NCI-H460 (cell line): ENCODE measurements at regions not wholly inside any gene's neighbourhood (a gene's known extent, or its start where the extent isn't known, plus 50 kb on each side); places are given as distances from the start of the nearest gene placed in this dataset.

Experiments
- DNase-seq: peaks from one replicate; pipeline ENCODE4 v3.0.0-alpha.2; 2016; ENCODE audit warnings: low read depth; ENCODE audit errors: extremely low read depth

GRCh38 chr10:37685741-37686683 lies 171.4 kb downstream of the ZNF248 start:
- DNase-seq = no peak

GRCh38 chr10:37684765-37685164 lies 172.6 kb downstream of the ZNF248 start:
- no peak for DNase-seq

GRCh38 chr10:37682617-37683016 lies 174.8 kb downstream of the ZNF248 start:
- DNase-seq = no peak

- no peak for DNase-seq
These were observed 175.8 kb downstream of the ZNF248 start for GRCh38 chr10:37681617-37681999.

GRCh38 chr10:37680716-37681616 lies 176.4 kb downstream of the ZNF248 start:
- DNase-seq = no peak

GRCh38 chr10:37680243-37680683 lies 177.1 kb downstream of the ZNF248 start:
- DNase-seq = no peak

GRCh38 chr10:37679465-37679864 lies 177.9 kb downstream of the ZNF248 start:
- DNase-seq = no peak

GRCh38 chr10:37675449-37675848 lies 182.0 kb downstream of the ZNF248 start:
- no peak for DNase-seq

- no peak for DNase-seq
These were observed 185.6 kb downstream of the ZNF248 start for GRCh38 chr10:37671802-37672201.

GRCh38 chr10:37667736-37668135 lies 189.7 kb downstream of the ZNF248 start:
- DNase-seq = no peak

- DNase-seq = no peak
These were observed 202.9 kb downstream of the ZNF248 start for GRCh38 chr10:37654466-37654865.

- DNase-seq = no peak
These were observed 214.2 kb downstream of the ZNF248 start for GRCh38 chr10:37643187-37643586.

GRCh38 chr10:37640301-37640700 lies 217.1 kb downstream of the ZNF248 start:
- no peak for DNase-seq

GRCh38 chr10:37639200-37639599 lies 218.2 kb downstream of the ZNF248 start:
- no peak for DNase-seq

GRCh38 chr10:37638569-37638968 lies 218.8 kb downstream of the ZNF248 start:
- DNase-seq = no peak

- DNase-seq = no peak
These were observed 223.0 kb downstream of the ZNF248 start for GRCh38 chr10:37634351-37634880.

GRCh38 chr10:37632641-37633040 lies 224.8 kb downstream of the ZNF248 start:
- DNase-seq = no peak

GRCh38 chr10:37623506-37623905 lies 233.9 kb downstream of the ZNF248 start:
- no peak for DNase-seq

GRCh38 chr10:37619336-37619735 lies 238.1 kb downstream of the ZNF248 start:
- DNase-seq = no peak

GRCh38 chr10:37588299-37588698 lies 269.1 kb downstream of the ZNF248 start:
- DNase-seq = no peak

GRCh38 chr10:37584643-37585042 lies 272.8 kb downstream of the ZNF248 start:
- no peak for DNase-seq
